HEK293 (cell line): ENCODE measurements at regions not wholly inside any gene's neighbourhood (a gene's known extent, or its start where the extent isn't known, plus 50 kb on each side); places are given as distances from the start of the nearest gene placed in this dataset.

Experiments used
- CTCF ChIA-PET: fragments of 350-600 bp; formaldehyde crosslinking; extraction: SDS; loops from one replicate; lab custom pipeline; 2021; ENCODE audit warnings: antibody characterized with exemption; lab: Yijun Ruan, JAX
- POLR2A ChIA-PET: fragments of 300-600 bp; formaldehyde crosslinking; extraction: SDS; loops from one replicate; lab custom pipeline; 2020; ENCODE audit warnings: antibody characterized with exemption, inconsistent platforms; lab: Yijun Ruan, JAX
- H3K27ac ChIP-seq: fragments of 200-500 bp; sonication (Bioruptor generic); 2 replicates; pipeline ENCODE4 v1.5.1; 2014; ENCODE audit warnings: low read depth, low read length, control low read depth, inconsistent platforms; ENCODE audit errors: extremely low read depth
- H3K36me3 ChIP-seq, 2 experiments: fragments of 200-500 bp in 1 of 2; sonication (Bioruptor generic) in 1 of 2; 1 replicate in 1 of 2; 2 replicates in 1 of 2; pipeline ENCODE4 v1.5.1; 2014 to 2017; ENCODE audit warnings: inconsistent platforms in 2 of 2, low read length in 2 of 2; ENCODE audit not compliant: control insufficient read depth in 2 of 2, insufficient read depth in 1 of 2
- H3K4me1 ChIP-seq: fragments of 200-500 bp; sonication (Bioruptor generic); 2 replicates; pipeline ENCODE4 v1.5.1; 2014; ENCODE audit warnings: mild to moderate bottlenecking, low read length, inconsistent platforms; ENCODE audit not compliant: control insufficient read depth, insufficient read depth
- H3K4me3 ChIP-seq: 2 replicates; pipeline ENCODE4 v1.5.1; 2011; ENCODE audit warnings: low read depth, mild to moderate bottlenecking, control low read depth, low read length, moderate library complexity
- H3K9me3 ChIP-seq: fragments of 200-500 bp; sonication (Bioruptor generic); 2 replicates; pipeline ENCODE4 v1.5.1; 2014; ENCODE audit warnings: low read depth, low read length, inconsistent platforms; ENCODE audit not compliant: control insufficient read depth, insufficient read depth
- GFI1B ChIP-seq: fragments of 450-650 bp; formaldehyde crosslinking; IDR thresholded peaks from 2 replicates; pipeline ENCODE4 v1.5.1; 2016; ENCODE audit warnings: missing biosample characterization, missing genetic modification characterization
- MEIS1 ChIP-seq: sonication (generic); formaldehyde crosslinking; IDR thresholded peaks from 2 replicates; pipeline ENCODE4 v1.8.1; 2022; ENCODE audit warnings: missing genetic modification reagents, mild to moderate bottlenecking, borderline replicate concordance
- PBX3 ChIP-seq: sonication (generic); formaldehyde crosslinking; IDR thresholded peaks from 2 replicates; pipeline ENCODE4 v1.8.1; 2022; ENCODE audit warnings: mild to moderate bottlenecking, moderate library complexity, missing genetic modification reagents
- TCF7L2 ChIP-seq: IDR thresholded peaks from 2 replicates; pipeline ENCODE4 v1.6.1; 2011; ENCODE audit warnings: low read depth, mild to moderate bottlenecking, inconsistent platforms, low read length, moderate library complexity, borderline replicate concordance
- ZBTB11 ChIP-seq: fragments of 450-650 bp; formaldehyde crosslinking; conservative IDR thresholded peaks from 2 replicates; pipeline ENCODE4 v1.5.1; 2016; ENCODE audit warnings: low read depth, missing biosample characterization, missing genetic modification characterization
- ZFP69B ChIP-seq: fragments of 450-650 bp; formaldehyde crosslinking; IDR thresholded peaks from 2 replicates; pipeline ENCODE4 v1.5.1; 2016; ENCODE audit warnings: missing biosample characterization, missing genetic modification characterization
- ZIC2 ChIP-seq: fragments of 450-650 bp; formaldehyde crosslinking; IDR thresholded peaks from 2 replicates; pipeline ENCODE4 v1.5.1; 2016; ENCODE audit warnings: missing biosample characterization, missing genetic modification characterization
- ZNF138 ChIP-seq: fragments of 450-650 bp; formaldehyde crosslinking; IDR thresholded peaks from 2 replicates; pipeline ENCODE4 v1.5.1; 2016; ENCODE audit warnings: missing biosample characterization, missing genetic modification characterization, borderline replicate concordance
- ZNF184 ChIP-seq: fragments of 450-650 bp; IDR thresholded peaks from 2 replicates; pipeline ENCODE4 v1.5.1; 2018; ENCODE audit warnings: missing biosample characterization, mild to moderate bottlenecking, missing genetic modification characterization
- ZNF23 ChIP-seq: fragments of 450-650 bp; formaldehyde crosslinking; IDR thresholded peaks from 2 replicates; pipeline ENCODE4 v1.5.1; 2016; ENCODE audit warnings: missing biosample characterization, missing genetic modification characterization, borderline replicate concordance
- ZNF473 ChIP-seq: fragments of 450-650 bp; formaldehyde crosslinking; IDR thresholded peaks from 2 replicates; pipeline ENCODE4 v1.5.1; 2017; ENCODE audit warnings: missing biosample characterization, missing genetic modification characterization
- ZNF549 ChIP-seq: fragments of 450-650 bp; IDR thresholded peaks from 2 replicates; pipeline ENCODE4 v1.5.1; 2018; ENCODE audit warnings: missing biosample characterization, missing genetic modification characterization, mild to moderate bottlenecking, inconsistent platforms, moderate library complexity
- ZNF560 ChIP-seq: fragments of 450-650 bp; formaldehyde crosslinking; IDR thresholded peaks from 2 replicates; pipeline ENCODE4 v1.5.1; 2017; ENCODE audit warnings: missing biosample characterization, missing genetic modification characterization, borderline replicate concordance
- ZNF623 ChIP-seq: fragments of 450-650 bp; formaldehyde crosslinking; IDR thresholded peaks from 2 replicates; pipeline ENCODE4 v1.5.1; 2016; ENCODE audit warnings: missing biosample characterization, missing genetic modification characterization
- ZNF658 ChIP-seq: fragments of 450-650 bp; formaldehyde crosslinking; IDR thresholded peaks from 2 replicates; pipeline ENCODE4; 2016; ENCODE audit warnings: missing biosample characterization, missing genetic modification characterization
- ZNF670 ChIP-seq: fragments of 450-650 bp; formaldehyde crosslinking; IDR thresholded peaks from 2 replicates; pipeline ENCODE4 v1.5.1; 2016; ENCODE audit warnings: missing biosample characterization, missing genetic modification characterization, low read depth
- ZNF76 ChIP-seq: fragments of 450-650 bp; formaldehyde crosslinking; IDR thresholded peaks from 2 replicates; pipeline ENCODE4; 2016; ENCODE audit warnings: low read depth, missing biosample characterization, missing genetic modification characterization, borderline replicate concordance
- ZNF768 ChIP-seq: fragments of 450-650 bp; formaldehyde crosslinking; IDR thresholded peaks from 2 replicates; pipeline ENCODE4 v1.5.1; 2018; ENCODE audit warnings: missing biosample characterization, mild to moderate bottlenecking, missing genetic modification characterization
- ZNF792 ChIP-seq: fragments of 450-650 bp; formaldehyde crosslinking; IDR thresholded peaks from 2 replicates; pipeline ENCODE4 v1.5.1; 2016; ENCODE audit warnings: missing biosample characterization, missing genetic modification characterization
- ZSCAN23 ChIP-seq: fragments of 450-650 bp; formaldehyde crosslinking; IDR thresholded peaks from 2 replicates; pipeline ENCODE4 v1.5.1; 2016; ENCODE audit warnings: missing biosample characterization, missing genetic modification characterization
- TF ChIP-seq, protein P1 (sequence below): fragments of 450-650 bp; IDR thresholded peaks from 2 replicates; pipeline ENCODE4 v1.5.1; 2018; ENCODE audit warnings: missing biosample characterization, missing genetic modification characterization
- TF ChIP-seq, protein P2 (sequence below): fragments of 450-650 bp; formaldehyde crosslinking; IDR thresholded peaks from 2 replicates; pipeline ENCODE4 v1.5.1; 2016; ENCODE audit warnings: missing biosample characterization, missing genetic modification characterization, low read depth

DNA sequence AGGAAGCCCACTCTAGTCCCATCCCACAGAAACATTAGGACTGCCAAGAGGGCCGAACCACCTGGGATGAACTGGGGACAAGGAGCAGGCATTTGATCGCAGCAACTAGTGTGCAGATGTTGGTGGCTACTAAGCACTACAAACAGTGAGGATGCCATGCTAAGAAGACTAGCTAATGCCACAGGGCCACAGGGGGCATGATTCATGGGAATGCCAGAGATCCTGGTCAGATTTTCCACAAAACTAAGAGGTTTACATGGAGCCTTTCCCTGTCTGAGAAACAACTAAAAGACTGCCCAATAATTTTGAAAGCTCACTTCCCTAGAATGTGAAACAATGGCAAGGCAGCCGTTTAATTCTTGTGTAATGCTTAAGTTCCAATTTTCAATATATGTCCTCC, 375.9 kb upstream of the PTCHD4 start (continued):
- TF ChIP-seq MEIS1 (CRISPR knock-in tag) (no peak), ZNF138 (tag by site-specific recombination) (no peak), ZNF23 (tag by site-specific recombination) (no peak), TCF7L2 (no peak), ZNF473 (tag by site-specific recombination) (no peak), ZNF623 (tag by site-specific recombination) (no peak), ZNF768 (no peak)
- TF ChIP-seq, protein P1, sequence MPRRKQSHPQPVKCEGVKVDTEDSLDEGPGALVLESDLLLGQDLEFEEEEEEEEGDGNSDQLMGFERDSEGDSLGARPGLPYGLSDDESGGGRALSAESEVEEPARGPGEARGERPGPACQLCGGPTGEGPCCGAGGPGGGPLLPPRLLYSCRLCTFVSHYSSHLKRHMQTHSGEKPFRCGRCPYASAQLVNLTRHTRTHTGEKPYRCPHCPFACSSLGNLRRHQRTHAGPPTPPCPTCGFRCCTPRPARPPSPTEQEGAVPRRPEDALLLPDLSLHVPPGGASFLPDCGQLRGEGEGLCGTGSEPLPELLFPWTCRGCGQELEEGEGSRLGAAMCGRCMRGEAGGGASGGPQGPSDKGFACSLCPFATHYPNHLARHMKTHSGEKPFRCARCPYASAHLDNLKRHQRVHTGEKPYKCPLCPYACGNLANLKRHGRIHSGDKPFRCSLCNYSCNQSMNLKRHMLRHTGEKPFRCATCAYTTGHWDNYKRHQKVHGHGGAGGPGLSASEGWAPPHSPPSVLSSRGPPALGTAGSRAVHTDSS: no peak

DNA sequence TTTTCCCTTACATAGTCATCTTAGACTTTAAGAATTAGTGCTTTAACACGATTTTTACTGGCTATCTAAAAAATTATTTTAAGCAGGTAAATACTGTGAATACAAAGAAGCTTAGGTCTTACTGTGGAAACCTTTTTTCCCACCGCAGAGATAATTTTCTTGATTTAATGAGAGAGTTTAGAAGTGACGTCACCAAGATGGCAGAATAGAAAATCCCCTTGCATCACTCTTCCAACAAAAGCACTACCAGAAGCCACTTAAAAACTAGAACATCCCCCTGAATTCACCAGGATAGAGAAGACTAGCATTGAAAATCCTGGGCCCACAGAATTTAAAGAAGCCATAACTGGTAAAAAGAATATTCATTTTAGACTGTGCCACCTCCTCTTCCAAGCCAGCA, 375.4 kb upstream of the PTCHD4 start:
- H3K4me3 ChIP-seq: no peak overlapping the region
- TF ChIP-seq ZNF670 (tag by site-specific recombination) (no peak), ZNF560 (tag by site-specific recombination) (no peak), ZNF792 (tag by site-specific recombination) (no peak)
- TF ChIP-seq, all 188 proteins: peak for 0
- POLR2A ChIA-PET: no interaction called here
- CTCF ChIA-PET: no interaction called here
- Histone ChIP-seq H3K27ac (no peak overlapping the region), H3K4me1 (no peaks in the 10 kb centered on the region), H3K36me3 (no peaks in the 10 kb centered on the region), H3K9me3 (no peaks in the 10 kb centered on the region)

DNA sequence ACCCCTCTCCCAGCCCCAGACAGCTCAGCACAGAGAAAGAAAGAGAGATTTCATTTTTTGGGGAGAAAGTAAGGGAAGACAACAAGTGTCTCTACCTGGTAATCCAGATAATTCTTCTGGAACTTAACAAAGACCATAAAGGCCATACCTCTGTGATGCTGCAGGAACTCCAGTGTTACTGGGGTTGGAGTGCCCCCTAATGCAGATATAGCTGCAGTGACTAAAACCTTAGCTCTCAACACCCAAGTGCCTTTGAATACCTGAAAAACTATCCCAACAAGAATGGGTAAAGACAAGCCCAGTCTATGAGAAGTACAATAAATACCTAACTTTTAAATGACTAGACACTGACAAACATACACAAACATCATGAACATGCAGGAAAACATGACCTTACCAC, 365.3 kb upstream of the PTCHD4 start:
- CTCF ChIA-PET: interaction anchor here (0.5 to 0.7 kb wide), 3 partner anchors 380 to 728 kb away, joined by 3 to 6 read pairs (median 4); no protein-coding TSS in a partner anchor
- POLR2A ChIA-PET: no interaction called here
- no peak for TF ChIP-seq ZNF76
- TF ChIP-seq GFI1B (tag by site-specific recombination): no peak
- no peak for TF ChIP-seq ZNF670 (tag by site-specific recombination)
- TF ChIP-seq ZNF549: no peak
- no peak for TF ChIP-seq ZBTB11 (tag by site-specific recombination)
- TF ChIP-seq ZNF184 (tag by site-specific recombination): no peak
- no peak for TF ChIP-seq PBX3 (CRISPR knock-in tag)
- TF ChIP-seq, protein P2, sequence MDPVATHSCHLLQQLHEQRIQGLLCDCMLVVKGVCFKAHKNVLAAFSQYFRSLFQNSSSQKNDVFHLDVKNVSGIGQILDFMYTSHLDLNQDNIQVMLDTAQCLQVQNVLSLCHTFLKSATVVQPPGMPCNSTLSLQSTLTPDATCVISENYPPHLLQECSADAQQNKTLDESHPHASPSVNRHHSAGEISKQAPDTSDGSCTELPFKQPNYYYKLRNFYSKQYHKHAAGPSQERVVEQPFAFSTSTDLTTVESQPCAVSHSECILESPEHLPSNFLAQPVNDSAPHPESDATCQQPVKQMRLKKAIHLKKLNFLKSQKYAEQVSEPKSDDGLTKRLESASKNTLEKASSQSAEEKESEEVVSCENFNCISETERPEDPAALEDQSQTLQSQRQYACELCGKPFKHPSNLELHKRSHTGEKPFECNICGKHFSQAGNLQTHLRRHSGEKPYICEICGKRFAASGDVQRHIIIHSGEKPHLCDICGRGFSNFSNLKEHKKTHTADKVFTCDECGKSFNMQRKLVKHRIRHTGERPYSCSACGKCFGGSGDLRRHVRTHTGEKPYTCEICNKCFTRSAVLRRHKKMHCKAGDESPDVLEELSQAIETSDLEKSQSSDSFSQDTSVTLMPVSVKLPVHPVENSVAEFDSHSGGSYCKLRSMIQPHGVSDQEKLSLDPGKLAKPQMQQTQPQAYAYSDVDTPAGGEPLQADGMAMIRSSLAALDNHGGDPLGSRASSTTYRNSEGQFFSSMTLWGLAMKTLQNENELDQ (tag by site-specific recombination): no peak
- TF ChIP-seq ZNF658: no peak
- no peak for TF ChIP-seq ZFP69B
- TF ChIP-seq ZIC2 (tag by site-specific recombination): no peak
- no peak for TF ChIP-seq ZNF138 (tag by site-specific recombination)
- no peak for TF ChIP-seq ZSCAN23 (tag by site-specific recombination)
- TF ChIP-seq, all 188 proteins: peak for 0

More for the DNA sequence above, 365.3 kb upstream of the PTCHD4 start:
- Histone ChIP-seq H3K9me3 (no peaks in the 10 kb centered on the region), H3K4me3 (no peak overlapping the region), H3K36me3 (no peaks in the 10 kb centered on the region), H3K27ac (no peak overlapping the region), H3K4me1 (no peaks in the 10 kb centered on the region)
